NCI-H2196 treated with DMSO at 0.1 percent for 48 hours (cell line): ENCODE measurements at regions not wholly inside any gene's neighbourhood (a gene's known extent, or its start where the extent isn't known, plus 50 kb on each side); places are given as distances from the start of the nearest gene placed in this dataset.

Source experiments
- DNase-seq: peaks from one replicate; lab custom pipeline; 2025; ENCODE audit not compliant: unreplicated experiment; lab: John Stamatoyannopoulos, UW

GRCh38 chr5:108650997-108651396 is 96.7 kb upstream of the FER start:
- no peak for DNase-seq

GRCh38 chr5:108649646-108650045 is 98.1 kb upstream of the FER start:
- DNase-seq: no peak

- DNase-seq: no peak
Observed at GRCh38 chr5:108649106-108649505, 98.6 kb upstream of the FER start.

GRCh38 chr5:108642170-108642906 is 105.4 kb upstream of the FER start:
- peak; percentile 5 for DNase-seq

- no peak for DNase-seq
Observed at GRCh38 chr5:108641596-108641995, 106.1 kb upstream of the FER start.

- DNase-seq: no peak
Observed at GRCh38 chr5:108639366-108639765, 108.3 kb upstream of the FER start.

- DNase-seq: no peak
Observed at GRCh38 chr5:108638021-108638420, 109.7 kb upstream of the FER start.

GRCh38 chr5:108637134-108637533 is 110.6 kb upstream of the FER start:
- DNase-seq: no peak

GRCh38 chr5:108636135-108636853 is 111.4 kb upstream of the FER start:
- no peak for DNase-seq

GRCh38 chr5:108634617-108635288 is 112.9 kb upstream of the FER start:
- no peak for DNase-seq

GRCh38 chr5:108634010-108634616 is 113.6 kb upstream of the FER start:
- no peak for DNase-seq

GRCh38 chr5:108629779-108630528 is 117.7 kb upstream of the FER start:
- DNase-seq: no peak

GRCh38 chr5:108625654-108626053 is 122.0 kb upstream of the FER start:
- no peak for DNase-seq

- DNase-seq: no peak
Observed at GRCh38 chr5:108623826-108624225, 123.9 kb upstream of the FER start.

GRCh38 chr5:108620516-108620915 is 127.2 kb upstream of the FER start:
- no peak for DNase-seq

- DNase-seq: no peak
Observed at GRCh38 chr5:108619815-108620214, 127.9 kb upstream of the FER start.

GRCh38 chr5:108617467-108618435 is 129.9 kb upstream of the FER start:
- DNase-seq: no peak

GRCh38 chr5:108615216-108615615 is 132.5 kb upstream of the FER start:
- no peak for DNase-seq

- DNase-seq: no peak
Observed at GRCh38 chr5:108607421-108607820, 140.3 kb upstream of the FER start.

- no peak for DNase-seq
Observed at GRCh38 chr5:108606185-108606584, 141.5 kb upstream of the FER start.
